HG03280 (cell line): ENCODE measurements at regions not wholly inside any gene's neighbourhood (a gene's known extent, or its start where the extent isn't known, plus 50 kb on each side); places are given as distances from the start of the nearest gene placed in this dataset.
"Not testable (repeated sequence)": the region's sequence is repeated elsewhere in the genome, so short reads cannot be mapped to it uniquely, and the experiment has no call there.

ENCODE experiments used
- ATAC-seq: cut with Tn5 transposase; IDR thresholded peaks from one replicate; pipeline ENCODE4 v1.9.1; 2021; ENCODE audit warnings: mild to moderate bottlenecking, moderate library complexity; ENCODE audit not compliant: unreplicated experiment

DNA sequence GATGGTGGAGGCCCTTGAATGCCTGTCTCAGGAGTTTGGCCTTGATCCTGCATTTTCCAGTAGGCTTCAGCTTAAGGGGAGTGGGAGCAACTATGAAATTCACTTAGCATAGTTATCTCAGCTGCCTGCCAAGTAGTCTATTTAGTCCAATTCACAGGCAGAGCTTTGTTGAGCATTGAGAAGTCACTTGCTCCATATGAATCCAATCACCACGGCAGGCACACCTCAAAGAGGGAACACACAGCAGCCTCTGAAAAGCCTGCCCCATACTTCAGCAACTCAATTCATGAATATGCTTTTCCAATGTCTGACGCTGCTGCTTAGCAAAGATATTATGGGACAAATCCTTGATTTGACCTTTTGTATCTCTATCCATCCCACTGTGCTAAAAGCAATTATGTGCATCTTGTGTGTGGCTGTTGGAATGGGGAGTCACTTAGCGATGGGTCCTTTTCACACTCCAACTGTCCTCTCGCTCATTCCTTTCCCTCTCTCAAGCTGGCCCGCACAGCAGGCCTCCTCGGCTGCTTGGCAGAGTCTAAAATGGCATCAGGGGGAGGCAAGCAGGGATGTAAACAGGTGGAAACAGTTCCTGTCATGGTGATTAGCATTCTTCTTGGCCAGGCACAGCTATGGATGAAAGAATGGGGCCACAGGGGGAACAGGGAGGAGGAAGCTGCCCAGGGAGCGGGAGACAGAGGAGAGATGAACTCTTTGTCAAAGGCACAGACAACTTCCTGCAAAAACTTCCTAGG lies 56.0 kb upstream of the LRPPRC start:
- no peak for ATAC-seq

DNA sequence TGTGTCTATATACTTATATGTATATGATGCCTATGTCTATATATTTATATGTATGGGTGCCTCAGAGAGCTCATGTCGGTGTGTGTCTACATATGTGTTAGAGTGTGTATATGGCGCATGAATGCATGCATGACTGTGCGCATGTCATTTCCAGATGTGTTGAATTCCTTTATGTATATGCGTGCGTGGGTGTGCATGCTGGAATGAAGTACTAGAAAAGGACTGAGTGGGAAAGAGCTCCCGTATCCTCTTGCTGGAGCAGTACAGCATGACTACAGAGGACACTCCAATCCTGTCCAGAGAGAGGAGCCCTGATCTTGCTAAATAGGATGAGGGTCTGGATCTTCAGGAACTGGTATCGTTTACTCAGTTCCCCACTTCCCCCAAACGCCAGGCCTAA lies 56.8 kb upstream of the LRPPRC start:
- no peak for ATAC-seq

DNA sequence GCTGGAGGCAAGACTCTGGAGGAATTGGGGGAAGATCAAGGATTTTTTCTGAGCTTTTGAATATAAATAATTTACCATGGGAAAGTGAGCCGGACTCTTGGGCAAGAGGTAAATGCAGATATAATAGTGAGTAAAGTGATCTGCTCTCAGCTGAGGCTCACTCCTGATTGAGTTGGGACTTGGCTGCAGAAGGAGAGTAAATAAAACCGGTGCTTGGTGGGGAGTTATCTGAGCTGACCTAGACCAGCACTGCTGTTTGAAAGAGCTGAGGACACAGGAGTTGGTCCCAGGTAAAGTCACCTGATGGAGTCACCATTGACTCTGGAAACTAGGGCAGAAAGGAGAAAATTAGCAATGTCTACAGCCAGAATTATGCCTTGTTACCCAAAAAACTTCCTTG lies 57.3 kb upstream of the LRPPRC start:
- no peak for ATAC-seq

DNA sequence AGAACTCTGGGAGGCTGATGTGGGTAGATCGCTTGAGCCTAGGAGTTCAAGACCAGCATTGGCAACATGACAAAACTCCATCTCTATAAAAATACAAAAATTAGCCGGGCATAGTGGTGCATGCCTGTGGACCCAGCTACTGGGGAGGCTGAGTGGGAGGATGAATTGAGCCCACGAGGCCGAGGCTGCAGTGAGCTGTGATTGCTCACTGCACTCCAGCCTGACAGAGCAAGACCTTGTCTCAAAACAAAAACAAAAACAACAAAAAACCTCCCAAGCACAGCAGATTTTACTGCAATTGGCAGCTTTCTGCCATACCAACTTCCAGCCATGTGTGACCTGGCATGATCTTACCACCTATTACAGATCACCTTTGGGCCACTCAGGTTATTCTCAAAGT lies 57.7 kb upstream of the LRPPRC start:
- no peak for ATAC-seq

DNA sequence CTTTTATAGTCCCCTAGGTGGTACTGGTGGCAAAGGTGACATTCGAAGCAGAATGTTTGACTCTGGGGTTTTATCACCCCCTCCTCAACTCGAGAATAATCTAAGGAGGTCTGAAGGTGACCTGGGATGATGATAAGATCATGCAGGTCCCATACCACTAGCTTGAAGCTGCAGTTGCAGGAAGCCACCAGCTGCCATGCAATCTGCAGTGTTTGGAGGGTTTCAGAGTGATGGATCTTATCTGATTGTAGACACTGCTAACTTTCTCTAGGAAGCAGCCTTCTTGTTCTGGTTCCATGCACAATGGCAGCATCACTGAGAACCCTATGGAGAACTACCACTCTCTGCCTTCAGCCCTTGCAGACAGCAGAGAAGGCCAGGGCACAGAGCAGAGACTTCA lies 59.4 kb upstream of the LRPPRC start:
- no peak for ATAC-seq

DNA sequence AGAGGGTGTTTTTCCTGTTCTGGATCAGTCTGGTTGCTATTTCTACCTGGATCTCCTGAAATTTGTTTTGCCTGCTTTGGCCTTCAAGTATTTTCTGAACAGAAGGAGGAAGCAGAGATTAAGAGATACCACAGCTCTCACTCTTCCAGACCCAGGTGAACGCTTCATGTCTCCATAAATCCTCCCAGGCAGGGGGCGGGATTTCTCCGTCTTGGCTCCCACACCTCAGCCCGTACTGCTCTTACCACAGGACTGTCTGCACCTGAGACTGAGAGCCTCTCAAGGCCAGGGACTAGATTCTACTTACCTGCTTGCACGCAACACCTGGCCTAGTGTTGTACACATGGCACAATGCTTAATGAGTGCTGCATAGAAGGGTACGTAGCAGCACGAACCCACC lies 59.9 kb upstream of the LRPPRC start:
- no peak for ATAC-seq

DNA sequence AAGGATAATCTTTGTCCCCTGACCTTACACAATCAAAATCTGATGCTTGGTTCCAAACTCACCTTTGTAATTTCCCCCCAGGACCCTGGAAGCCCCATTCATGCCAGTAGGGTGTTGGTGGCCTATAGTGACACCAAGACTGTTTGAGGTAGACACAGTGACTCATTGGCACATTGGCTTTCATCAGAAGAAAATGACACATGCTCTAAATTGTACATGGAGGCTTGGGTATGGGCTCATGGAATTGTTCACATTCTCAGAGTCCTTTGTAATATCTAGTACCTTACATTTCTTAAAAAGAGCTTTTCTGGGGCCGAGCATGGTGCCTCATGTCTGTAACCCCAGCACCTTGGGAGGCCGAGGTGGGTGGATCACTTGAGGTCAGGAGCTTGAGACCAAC lies 61.2 kb upstream of the LRPPRC start:
- no peak for ATAC-seq

DNA sequence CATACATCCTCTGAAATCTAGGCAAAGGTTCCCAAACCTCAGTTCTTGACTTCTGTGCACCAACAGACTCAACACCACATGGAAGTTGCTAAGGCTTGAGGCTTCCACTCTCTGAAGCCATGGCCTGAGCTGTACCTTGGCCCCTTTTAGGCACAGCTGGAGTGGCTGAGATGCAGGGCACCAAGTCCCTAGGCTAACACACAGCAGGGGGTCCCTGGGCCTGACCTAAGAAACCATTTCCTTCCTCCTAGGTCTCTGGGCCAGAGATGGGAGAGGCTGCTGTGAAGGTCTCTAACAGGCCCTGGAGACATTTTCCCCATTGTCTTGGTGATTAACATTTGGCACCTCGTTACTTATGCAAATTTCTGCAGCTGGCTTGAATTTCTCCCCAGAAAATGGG lies 64.5 kb upstream of the LRPPRC start:
- ATAC-seq: not testable (repeated sequence)

DNA sequence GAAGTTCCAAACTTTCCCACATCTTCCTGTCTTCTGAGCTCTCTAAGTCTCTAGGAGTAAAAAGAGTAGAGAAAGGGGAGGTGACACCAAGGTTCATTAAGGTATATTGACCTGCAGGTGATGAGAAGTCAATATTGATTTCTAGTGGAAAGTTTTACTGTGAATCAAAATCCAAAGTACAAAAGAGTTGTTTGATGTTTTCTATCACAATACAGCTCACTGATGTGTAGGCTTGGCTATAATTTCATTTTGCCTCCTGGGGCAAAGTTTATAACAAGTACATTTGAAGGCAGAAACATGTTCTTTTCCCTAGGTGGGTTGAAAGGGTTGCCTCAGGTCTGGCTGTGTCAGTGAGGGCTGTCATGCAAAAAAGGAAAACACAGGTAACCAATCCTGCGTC lies 65.2 kb upstream of the LRPPRC start:
- no peak for ATAC-seq

DNA sequence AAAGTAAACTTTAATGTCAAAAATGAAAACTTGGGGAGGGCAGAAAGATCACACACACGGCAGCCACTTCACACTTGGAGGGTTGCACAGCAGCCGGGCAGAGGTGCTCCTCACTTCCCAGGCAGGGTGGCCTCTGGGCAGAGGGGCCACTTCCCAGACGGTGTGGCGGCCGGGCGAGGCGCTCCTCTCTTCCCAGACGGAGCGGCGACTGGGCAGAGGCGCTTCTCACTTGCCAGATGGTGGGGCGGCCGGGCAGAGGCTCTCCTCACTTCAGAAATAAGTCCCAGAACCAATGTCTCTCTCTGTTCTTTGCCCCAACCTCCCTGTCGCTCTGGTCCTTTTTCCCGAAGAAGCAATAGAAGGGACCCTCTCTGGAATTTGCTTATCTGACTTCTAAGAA lies 65.7 kb upstream of the LRPPRC start:
- ATAC-seq: no peak

DNA sequence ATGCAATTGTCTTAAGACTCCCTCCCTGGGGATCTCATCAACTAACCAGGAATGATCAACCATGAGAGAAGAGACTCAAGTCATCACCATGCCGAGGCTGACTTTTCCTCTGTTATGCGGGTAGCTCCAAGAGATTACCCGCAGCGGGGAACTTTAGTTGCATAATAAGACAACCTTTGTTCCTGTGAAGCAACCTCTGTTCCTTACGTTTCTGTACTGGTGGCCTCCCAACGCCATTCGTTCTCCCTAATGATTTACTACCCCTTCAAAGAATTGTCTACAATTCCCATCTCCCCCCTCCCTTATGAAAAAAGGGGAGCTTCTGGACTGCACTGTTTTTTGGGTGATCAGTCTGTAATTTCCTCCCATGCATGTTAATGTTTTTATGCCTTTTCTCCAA lies 66.1 kb upstream of the LRPPRC start:
- no peak for ATAC-seq

DNA sequence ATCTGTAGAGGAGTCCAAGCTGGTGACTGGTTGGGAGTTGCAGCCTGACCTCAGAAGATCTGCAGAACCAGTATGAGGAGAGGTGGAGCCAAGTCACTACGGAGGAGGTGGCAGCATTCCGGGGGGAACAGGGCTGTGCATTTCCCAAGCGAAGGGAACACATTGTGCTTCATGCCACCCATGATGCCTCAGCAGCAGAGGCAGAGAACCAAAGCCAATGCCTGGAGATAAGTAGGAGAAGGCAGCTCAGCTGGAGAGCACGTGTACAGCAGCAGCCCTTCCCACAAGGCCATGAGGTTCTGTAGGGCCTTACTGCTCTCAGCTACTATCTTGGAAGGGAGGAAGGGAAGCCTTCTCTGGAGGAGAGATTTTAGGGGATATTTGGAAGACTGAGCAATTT lies 67.2 kb upstream of the LRPPRC start:
- ATAC-seq: no peak

DNA sequence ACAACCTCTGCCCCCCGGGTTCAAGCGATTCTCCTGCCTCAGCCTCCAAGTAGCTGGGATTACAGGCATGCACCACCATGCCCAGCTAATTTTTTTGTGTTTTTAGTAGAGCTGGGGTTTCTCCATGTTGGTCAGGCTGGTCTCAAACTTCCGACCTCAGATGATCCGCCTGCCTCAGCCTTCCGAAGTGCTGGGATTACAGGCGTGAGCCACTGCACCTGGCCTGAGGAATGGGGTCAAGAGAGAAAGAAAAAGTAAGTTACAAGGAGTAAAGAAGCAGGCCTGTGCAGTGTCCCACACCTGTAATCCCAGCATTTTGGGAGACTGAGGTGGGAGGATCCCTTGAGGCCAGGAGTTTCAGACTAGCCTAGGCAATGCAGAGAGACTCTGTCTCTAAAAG lies 68.5 kb upstream of the LRPPRC start:
- ATAC-seq: not testable (repeated sequence)

DNA sequence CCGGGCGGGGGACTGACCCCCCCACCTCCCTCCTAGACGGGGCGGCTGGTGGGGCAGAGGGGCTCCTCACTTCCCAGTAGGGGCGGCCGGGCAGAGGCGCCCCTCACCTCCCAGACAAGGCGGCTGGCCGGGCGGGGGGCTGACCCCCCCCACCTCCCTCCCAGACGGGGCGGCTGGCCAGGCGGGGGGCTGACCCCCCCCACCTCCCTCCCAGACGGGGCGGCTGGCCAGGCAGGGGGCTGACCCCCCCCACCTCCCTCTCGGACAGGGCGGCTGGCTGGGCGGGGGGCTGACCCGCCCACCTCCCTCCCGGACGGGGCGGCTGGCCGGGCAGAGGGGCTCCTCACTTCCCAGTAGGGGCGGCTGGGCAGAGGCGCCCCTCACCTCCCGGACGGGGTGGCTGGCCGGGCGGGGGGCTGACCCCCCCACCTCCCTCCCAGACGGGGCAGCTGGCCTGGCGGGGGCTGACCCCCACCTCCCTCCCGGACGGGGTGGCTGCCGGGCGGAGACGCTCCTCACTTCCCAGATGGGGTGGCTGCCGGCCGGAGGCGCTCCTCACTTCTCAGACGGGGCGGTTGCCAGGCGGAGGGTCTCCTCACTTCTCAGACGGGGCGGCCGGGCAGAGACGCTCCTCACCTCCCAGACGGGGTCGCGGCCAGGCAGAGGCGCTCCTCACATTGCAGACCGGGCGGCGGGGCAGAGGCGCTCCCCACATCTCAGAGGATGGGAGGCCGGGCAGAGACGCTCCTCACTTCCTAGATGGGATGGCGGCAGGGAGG lies 71.4 kb upstream of the LRPPRC start:
- ATAC-seq: not testable (repeated sequence)

DNA sequence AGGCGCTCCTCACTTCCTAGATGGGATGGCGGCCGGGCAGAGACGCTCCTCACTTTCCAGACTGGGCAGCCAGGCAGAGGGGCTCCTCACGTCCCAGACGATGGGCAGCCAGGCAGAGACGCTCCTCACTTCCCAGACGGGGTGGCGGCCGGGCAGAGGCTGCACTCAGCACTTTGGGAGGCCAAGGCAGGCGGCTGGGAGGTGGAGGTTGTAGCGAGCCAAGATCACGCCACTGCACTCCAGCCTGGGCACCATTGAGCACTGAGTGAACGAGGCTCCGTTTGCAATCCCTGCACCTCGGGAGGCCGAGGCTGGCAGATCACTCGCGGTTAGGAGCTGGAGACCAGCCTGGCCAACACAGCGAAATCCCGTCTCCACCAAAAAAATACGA lies 72.0 kb upstream of the LRPPRC start:
- not testable (repeated sequence) for ATAC-seq

DNA sequence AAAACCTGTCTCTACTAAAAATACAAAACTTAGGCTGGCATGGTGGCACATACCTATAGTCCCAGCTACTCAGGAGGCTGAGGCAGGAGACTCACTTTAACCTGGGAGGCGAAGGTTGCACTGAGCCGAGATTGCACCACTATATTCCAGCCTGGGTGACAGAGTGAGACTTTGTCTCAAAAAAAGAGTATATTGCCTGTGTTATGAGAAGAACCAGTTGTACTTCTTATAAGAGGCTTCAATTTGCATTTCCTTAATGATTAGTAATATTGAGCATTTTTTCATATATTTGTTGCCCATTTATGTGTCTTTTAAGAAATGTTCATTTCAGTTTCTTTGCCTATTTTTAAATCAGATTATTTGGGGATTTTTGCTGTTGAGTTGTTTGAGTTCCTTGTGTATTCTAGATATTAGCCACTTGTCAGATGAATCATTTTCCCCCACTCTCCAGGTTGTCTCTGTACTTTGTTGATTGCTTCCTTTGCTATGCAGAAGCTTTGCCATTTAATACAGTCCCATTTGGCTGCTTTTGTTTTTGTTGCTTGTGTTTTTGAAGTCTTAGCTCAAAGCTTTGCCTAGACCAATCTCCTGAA lies 75.8 kb upstream of the LRPPRC start:
- ATAC-seq: no peak

DNA sequence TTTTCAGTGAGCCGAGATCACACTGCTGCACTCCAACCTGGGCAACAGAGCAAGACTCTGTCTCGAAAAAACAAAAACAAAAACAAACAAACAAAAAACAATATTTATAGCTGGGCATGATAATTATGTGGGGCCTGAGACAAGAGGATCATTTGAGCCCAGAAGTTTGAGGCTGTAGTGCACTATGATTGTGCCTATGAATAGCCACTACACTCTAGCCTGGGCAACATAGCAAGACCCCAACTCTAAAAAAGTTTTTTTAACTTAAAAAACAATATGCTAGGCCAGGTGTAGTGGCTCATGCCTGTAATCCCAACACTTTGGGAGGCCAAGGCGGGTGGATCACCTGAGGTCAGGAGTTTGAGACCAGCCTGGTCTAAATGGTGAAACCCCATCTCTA lies 77.9 kb upstream of the LRPPRC start:
- ATAC-seq: not testable (repeated sequence)

DNA sequence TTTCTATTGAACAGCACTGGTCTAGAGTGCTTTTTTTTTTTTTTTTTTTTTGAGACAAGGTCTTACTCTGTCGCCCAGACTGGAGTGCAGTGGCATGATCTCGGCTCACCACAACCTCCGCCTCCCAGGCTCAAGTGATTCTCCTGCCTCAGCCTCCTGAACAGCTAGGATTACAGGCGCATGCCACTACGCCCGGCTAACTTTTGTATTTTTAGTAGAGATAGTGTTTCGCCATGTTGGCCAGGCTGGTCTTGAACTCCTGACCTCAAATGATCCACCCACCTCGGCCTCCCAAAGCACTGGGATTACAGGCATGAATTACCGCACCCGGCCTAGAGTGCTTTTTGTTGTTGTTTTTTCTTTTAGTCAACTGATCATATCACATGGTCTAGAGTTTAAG lies 79.0 kb upstream of the LRPPRC start:
- ATAC-seq: not testable (repeated sequence)

DNA sequence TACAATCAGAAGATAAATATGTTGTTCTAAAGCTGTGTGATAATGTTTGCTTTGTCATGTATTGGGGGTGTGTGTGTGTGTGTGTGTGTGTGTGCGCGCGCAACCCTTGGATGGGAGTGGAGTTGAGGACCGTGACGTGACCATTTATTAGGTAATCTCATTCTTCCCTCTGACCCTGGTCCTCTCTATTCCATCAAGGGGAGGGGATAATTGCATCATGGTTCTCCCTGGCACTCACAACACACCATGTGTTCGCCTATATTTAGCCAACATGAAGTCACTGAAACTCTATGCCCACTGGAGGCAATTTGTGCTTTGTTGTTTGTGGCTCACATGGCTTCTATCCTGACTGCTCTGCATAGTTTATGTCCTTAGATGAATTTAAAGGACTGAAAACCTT lies 79.8 kb upstream of the LRPPRC start:
- ATAC-seq: no peak

DNA sequence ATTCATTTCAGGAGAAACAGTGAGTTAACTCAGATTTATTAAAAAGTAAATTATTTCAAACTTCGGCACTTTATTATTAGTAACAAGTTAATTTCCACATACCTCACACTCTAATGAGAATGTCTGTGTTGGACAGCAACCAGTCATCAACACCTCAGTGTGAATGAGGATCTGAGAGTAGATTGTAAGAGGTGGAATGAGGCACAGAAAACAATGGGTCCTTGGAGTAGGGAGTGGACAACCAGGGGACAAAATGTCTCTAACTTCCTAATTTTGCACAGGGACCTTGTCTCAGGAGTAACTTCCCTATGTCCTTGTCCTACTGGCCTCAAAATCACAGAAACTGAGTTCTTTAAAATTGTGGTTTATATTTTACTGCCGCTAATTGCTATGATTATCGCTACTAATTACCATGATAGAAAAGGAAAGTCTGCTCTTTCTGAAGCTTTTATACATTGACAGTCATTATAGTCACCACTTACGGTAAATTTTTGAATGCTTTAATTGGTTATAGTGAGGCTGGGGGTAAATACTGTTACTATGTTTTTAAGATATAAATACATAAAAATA lies 82.2 kb upstream of the LRPPRC start:
- no peak for ATAC-seq

DNA sequence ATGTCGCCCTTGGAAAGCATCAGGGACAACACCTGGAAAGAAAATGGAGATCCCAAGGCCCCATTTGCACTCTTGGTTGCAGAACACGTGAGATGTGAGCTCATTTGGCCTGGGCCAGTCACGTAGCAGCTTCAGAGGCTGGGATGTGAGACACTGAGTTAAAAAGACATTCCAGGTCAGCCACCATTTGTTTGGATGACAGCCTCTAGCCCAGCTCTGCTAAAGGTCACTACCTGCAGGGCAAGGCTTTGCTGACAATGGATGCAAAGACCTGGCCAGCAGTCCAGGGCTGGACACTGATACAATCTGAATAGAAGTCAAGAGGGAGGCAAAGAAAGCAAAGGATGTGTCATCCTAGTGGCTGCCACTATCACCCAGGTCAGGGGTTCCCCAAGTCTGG lies 83.9 kb upstream of the LRPPRC start:
- no peak for ATAC-seq

DNA sequence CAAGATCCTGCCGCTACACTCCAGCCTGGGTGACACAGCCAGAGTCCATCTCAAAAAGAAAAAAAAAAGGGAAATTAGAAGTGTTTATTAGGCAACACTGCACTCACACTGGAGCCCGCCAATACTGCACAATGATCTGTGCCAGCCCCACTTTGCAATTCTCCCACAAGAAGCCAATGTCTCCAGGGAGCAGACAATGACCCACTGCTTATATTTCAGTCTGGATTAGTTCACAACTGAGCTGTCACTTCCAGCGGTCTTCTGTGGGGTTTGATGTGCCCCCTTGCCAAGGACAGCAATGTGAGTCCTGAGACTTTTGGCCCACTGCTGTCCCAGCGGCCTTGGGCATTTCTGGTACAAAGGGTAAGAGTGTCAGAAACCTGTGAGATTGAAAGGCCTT lies 85.6 kb upstream of the PPM1B start:
- no peak for ATAC-seq
